WERI-Rb-1 (cell line): ENCODE measurements at regions not wholly inside any gene's neighbourhood (a gene's known extent, or its start where the extent isn't known, plus 50 kb on each side); places are given as distances from the start of the nearest gene placed in this dataset.

Source experiments
- DNase-seq: peaks from one replicate; pipeline ENCODE4 v3.0.0-alpha.2; 2020
- H3K27ac ChIP-seq: fragments of 250-450 bp; sonication (Bioruptor Pico); 2 replicates; pipeline ENCODE4 v1.5.1; 2020; ENCODE audit warnings: mild to moderate bottlenecking, moderate library complexity
- H3K27me3 ChIP-seq: fragments of 250-450 bp; sonication (Bioruptor Pico); 2 replicates; pipeline ENCODE4 v1.5.1; 2021; ENCODE audit warnings: mild to moderate bottlenecking, low read depth, moderate library complexity; ENCODE audit not compliant: insufficient read depth, severe bottlenecking
- H3K36me3 ChIP-seq: fragments of 250-450 bp; sonication (Bioruptor Pico); 2 replicates; pipeline ENCODE4 v1.5.1; 2020; ENCODE audit warnings: mild to moderate bottlenecking, moderate library complexity
- H3K4me3 ChIP-seq: 2 replicates; pipeline ENCODE4 v1.5.1; 2011; ENCODE audit warnings: low read depth, mild to moderate bottlenecking, control low read depth, low read length
- H3K9me3 ChIP-seq: fragments of 250-450 bp; sonication (Bioruptor Pico); 2 replicates; pipeline ENCODE4 v1.5.1; 2021; ENCODE audit warnings: mild to moderate bottlenecking, moderate library complexity; ENCODE audit not compliant: severe bottlenecking
- TF ChIP-seq, protein P1 (sequence below): IDR thresholded peaks from 2 replicates; pipeline ENCODE4 v1.5.1; 2011; ENCODE audit warnings: low read depth, mild to moderate bottlenecking, control low read depth, inconsistent platforms, low read length

- peak overlapping the region; percentile 20 for H3K27ac ChIP-seq
- no peaks in the 10 kb centered on the region for H3K27me3 ChIP-seq
- no peaks in the 10 kb centered on the region for H3K36me3 ChIP-seq
- no peak for DNase-seq
- no peak overlapping the region for H3K4me3 ChIP-seq
- H3K9me3 ChIP-seq, result no peaks in the 10 kb centered on the region
- TF ChIP-seq, protein P1, sequence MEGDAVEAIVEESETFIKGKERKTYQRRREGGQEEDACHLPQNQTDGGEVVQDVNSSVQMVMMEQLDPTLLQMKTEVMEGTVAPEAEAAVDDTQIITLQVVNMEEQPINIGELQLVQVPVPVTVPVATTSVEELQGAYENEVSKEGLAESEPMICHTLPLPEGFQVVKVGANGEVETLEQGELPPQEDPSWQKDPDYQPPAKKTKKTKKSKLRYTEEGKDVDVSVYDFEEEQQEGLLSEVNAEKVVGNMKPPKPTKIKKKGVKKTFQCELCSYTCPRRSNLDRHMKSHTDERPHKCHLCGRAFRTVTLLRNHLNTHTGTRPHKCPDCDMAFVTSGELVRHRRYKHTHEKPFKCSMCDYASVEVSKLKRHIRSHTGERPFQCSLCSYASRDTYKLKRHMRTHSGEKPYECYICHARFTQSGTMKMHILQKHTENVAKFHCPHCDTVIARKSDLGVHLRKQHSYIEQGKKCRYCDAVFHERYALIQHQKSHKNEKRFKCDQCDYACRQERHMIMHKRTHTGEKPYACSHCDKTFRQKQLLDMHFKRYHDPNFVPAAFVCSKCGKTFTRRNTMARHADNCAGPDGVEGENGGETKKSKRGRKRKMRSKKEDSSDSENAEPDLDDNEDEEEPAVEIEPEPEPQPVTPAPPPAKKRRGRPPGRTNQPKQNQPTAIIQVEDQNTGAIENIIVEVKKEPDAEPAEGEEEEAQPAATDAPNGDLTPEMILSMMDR, result no peak
Measured at GRCh38 chr9:38253200-38253599, 139.3 kb upstream of the ALDH1B1 start.

GRCh38 chr9:38251036-38251860, 141.3 kb upstream of the ALDH1B1 start:
- DNase-seq, result peak; percentile 84
- Histone ChIP-seq H3K27me3 (no peaks in the 10 kb centered on the region), H3K36me3 (no peaks in the 10 kb centered on the region), H3K9me3 (peaks cover 11% of the 10 kb centered on the region), H3K27ac (peak overlapping the region; percentile 83), H3K4me3 (peak overlapping the region; percentile 6)
- TF ChIP-seq, protein P1, result no peak

GRCh38 chr9:38250279-38251035, 142.0 kb upstream of the ALDH1B1 start:
- DNase-seq, result no peak
- no peaks in the 10 kb centered on the region for H3K27me3 ChIP-seq
- no peak overlapping the region for H3K4me3 ChIP-seq
- peak overlapping the region; percentile 83 for H3K27ac ChIP-seq
- H3K36me3 ChIP-seq, result no peaks in the 10 kb centered on the region
- TF ChIP-seq, protein P1, result no peak
- peaks cover 15% of the 10 kb centered on the region for H3K9me3 ChIP-seq

DNA sequence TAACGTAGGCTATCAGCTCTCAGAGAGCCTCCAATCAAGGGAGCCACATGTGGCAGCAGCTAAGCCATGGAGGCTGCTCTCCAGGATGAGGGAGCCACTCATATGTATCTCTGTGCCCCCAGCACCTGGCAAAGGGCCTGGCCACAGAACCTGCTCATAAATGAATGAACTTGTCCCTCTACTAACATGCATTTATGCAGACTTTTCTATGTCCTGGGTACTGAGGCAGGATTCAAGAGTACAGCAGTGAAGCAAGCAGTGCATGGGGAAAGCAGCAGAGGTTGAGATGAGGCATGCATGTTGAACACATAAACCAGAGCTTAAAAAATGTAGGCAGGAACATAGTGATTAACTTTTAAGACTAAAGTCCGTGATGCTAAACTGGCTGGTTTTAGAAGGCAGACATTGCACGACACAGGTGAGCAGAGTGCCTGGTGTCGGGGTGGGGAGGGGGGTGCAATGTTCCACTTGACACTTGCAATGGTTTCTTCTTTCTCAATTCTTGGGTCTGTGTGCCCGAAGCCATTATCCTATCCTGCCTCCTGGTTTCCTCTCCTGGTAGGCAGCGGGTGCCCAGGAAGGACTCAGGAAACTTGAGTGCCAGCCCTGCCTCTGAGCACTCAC, 142.8 kb upstream of the ALDH1B1 start:
- H3K4me3 ChIP-seq, result no peak overlapping the region
- peak overlapping the region; percentile 83 for H3K27ac ChIP-seq
- DNase-seq, result no peak
- H3K27me3 ChIP-seq, result no peaks in the 10 kb centered on the region
- TF ChIP-seq, protein P1, result no peak
- peaks cover 17% of the 10 kb centered on the region for H3K9me3 ChIP-seq
- no peaks in the 10 kb centered on the region for H3K36me3 ChIP-seq

DNA sequence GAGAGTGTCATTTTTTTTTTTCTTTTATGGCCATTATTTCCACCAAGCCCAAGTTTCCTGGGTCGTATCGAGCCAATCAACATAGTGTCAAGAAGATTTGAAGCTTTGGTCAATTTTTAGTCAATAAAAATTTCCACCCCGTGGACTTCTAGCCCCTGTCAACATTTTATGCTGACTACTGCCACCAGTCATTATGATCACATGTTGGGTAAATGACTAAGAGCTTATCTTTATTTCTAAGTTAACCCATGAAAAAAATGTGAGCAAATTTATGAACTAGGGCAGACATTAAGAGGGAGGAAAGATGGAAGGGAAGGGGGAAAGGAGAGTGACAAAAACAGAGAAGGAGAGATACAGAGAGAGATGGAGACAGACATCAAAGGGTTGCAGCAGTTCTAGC, 143.5 kb upstream of the ALDH1B1 start:
- Histone ChIP-seq H3K27ac (no peak overlapping the region), H3K4me3 (no peak overlapping the region), H3K27me3 (no peaks in the 10 kb centered on the region), H3K9me3 (peaks cover 17% of the 10 kb centered on the region), H3K36me3 (no peaks in the 10 kb centered on the region)
- TF ChIP-seq, protein P1, result no peak
- no peak for DNase-seq
